KMS-11 (cell line): ENCODE measurements at regions not wholly inside any gene's neighbourhood (a gene's known extent, or its start where the extent isn't known, plus 50 kb on each side); places are given as distances from the start of the nearest gene placed in this dataset.

ENCODE experiments used
- H2AFZ ChIP-seq: fragments of 200-600 bp; sonication (generic); 2 replicates; pipeline ENCODE4 v1.6.1; 2016; ENCODE audit warnings: antibody characterized with exemption, mixed run types, low read depth
- H3K27ac ChIP-seq: fragments of 200-600 bp; sonication (generic); 2 replicates; pipeline ENCODE4 v1.6.1; 2016; ENCODE audit warnings: mild to moderate bottlenecking, mixed run types
- H3K27me3 ChIP-seq: fragments of 200-600 bp; sonication (generic); 2 replicates; pipeline ENCODE4 v1.6.1; 2017; ENCODE audit warnings: mild to moderate bottlenecking, low read depth, mixed run types, moderate library complexity; ENCODE audit not compliant: insufficient read depth
- H3K36me3 ChIP-seq: fragments of 200-600 bp; sonication (generic); 2 replicates; pipeline ENCODE4 v1.6.1; 2017; ENCODE audit warnings: mild to moderate bottlenecking, mixed run types; ENCODE audit not compliant: insufficient read depth
- H3K4me1 ChIP-seq: fragments of 200-600 bp; sonication (generic); 2 replicates; pipeline ENCODE4 v1.6.1; 2016; ENCODE audit warnings: mild to moderate bottlenecking, low read depth, mixed run types; ENCODE audit not compliant: poor library complexity, severe bottlenecking
- H3K4me2 ChIP-seq: fragments of 200-600 bp; sonication (generic); 2 replicates; pipeline ENCODE4 v1.7.0; 2016; ENCODE audit warnings: mild to moderate bottlenecking, mixed run types
- H3K4me3 ChIP-seq: fragments of 200-600 bp; sonication (generic); IDR thresholded peaks from 2 replicates; pipeline ENCODE4 v1.6.1; 2017; ENCODE audit warnings: low read depth, low read length, mixed read lengths; ENCODE audit not compliant: insufficient read depth
- H3K79me2 ChIP-seq: fragments of 200-600 bp; sonication (generic); 2 replicates; pipeline ENCODE4 v1.6.1; 2016; ENCODE audit warnings: low read depth, mixed run types; ENCODE audit not compliant: insufficient read depth
- H3K9ac ChIP-seq: fragments of 200-600 bp; sonication (generic); 2 replicates; pipeline ENCODE4 v1.6.1; 2016; ENCODE audit warnings: mild to moderate bottlenecking, mixed run types
- H4K20me1 ChIP-seq: fragments of 200-600 bp; sonication (generic); 2 replicates; pipeline ENCODE4 v1.6.1; 2016; ENCODE audit warnings: mild to moderate bottlenecking, mixed run types; ENCODE audit not compliant: insufficient read depth
- CTCF ChIP-seq: fragments of 200-600 bp; sonication (generic); conservative IDR thresholded peaks from 2 replicates; pipeline ENCODE4 v1.6.1; 2017; ENCODE audit warnings: low read depth, mild to moderate bottlenecking, antibody characterized with exemption, low read length, moderate library complexity, mixed read lengths

GRCh38 chrX:106220177-106220576, 52.1 kb downstream of the PWWP3B start:
- peak; percentile 35; the same call in 1 of the 2 replicates for TF ChIP-seq CTCF
- H3K27me3 ChIP-seq = no peaks in the 10 kb centered on the region
- no peaks in the 10 kb centered on the region for H3K79me2 ChIP-seq
- no peaks in the 10 kb centered on the region for H4K20me1 ChIP-seq
- no peak overlapping the region for H3K27ac ChIP-seq
- H3K4me3 ChIP-seq = no peak overlapping the region
- H2AFZ ChIP-seq = no peak overlapping the region
- H3K36me3 ChIP-seq = no peaks in the 10 kb centered on the region
- no peak overlapping the region for H3K9ac ChIP-seq
- H3K4me2 ChIP-seq = no peak overlapping the region
- H3K4me1 ChIP-seq = no peaks in the 10 kb centered on the region

- H2AFZ ChIP-seq = no peak overlapping the region
- H3K79me2 ChIP-seq = no peaks in the 10 kb centered on the region
- no peak for TF ChIP-seq CTCF
- H3K4me2 ChIP-seq = no peak overlapping the region
- H3K27me3 ChIP-seq = no peaks in the 10 kb centered on the region
- no peaks in the 10 kb centered on the region for H4K20me1 ChIP-seq
- H3K4me1 ChIP-seq = no peaks in the 10 kb centered on the region
- H3K9ac ChIP-seq = no peak overlapping the region
- H3K27ac ChIP-seq = no peak overlapping the region
- H3K4me3 ChIP-seq = no peak overlapping the region
- H3K36me3 ChIP-seq = no peaks in the 10 kb centered on the region
Measured at GRCh38 chrX:106243376-106243775, 75.3 kb downstream of the PWWP3B start.

- Histone ChIP-seq H2AFZ (no peak overlapping the region), H3K4me2 (no peak overlapping the region), H3K4me1 (no peaks in the 10 kb centered on the region), H3K36me3 (no peaks in the 10 kb centered on the region), H3K4me3 (no peak overlapping the region), H3K27me3 (no peaks in the 10 kb centered on the region), H3K9ac (no peak overlapping the region), H4K20me1 (no peaks in the 10 kb centered on the region), H3K27ac (no peak overlapping the region), H3K79me2 (no peaks in the 10 kb centered on the region)
- no peak for TF ChIP-seq CTCF
Measured at GRCh38 chrX:106246511-106246910, 78.4 kb downstream of the PWWP3B start.

- no peak overlapping the region for H3K9ac ChIP-seq
- no peak overlapping the region for H3K4me3 ChIP-seq
- no peaks in the 10 kb centered on the region for H3K4me1 ChIP-seq
- no peak overlapping the region for H3K27ac ChIP-seq
- no peaks in the 10 kb centered on the region for H4K20me1 ChIP-seq
- H2AFZ ChIP-seq = no peak overlapping the region
- TF ChIP-seq CTCF = no peak
- H3K79me2 ChIP-seq = no peaks in the 10 kb centered on the region
- no peaks in the 10 kb centered on the region for H3K27me3 ChIP-seq
- H3K36me3 ChIP-seq = no peaks in the 10 kb centered on the region
- no peak overlapping the region for H3K4me2 ChIP-seq
Measured at GRCh38 chrX:106247162-106247561, 79.1 kb downstream of the PWWP3B start.
